Right renal cortex interstitium (tissue), 3 donors: ENCODE measurements at regions not wholly inside any gene's neighbourhood (a gene's known extent, or its start where the extent isn't known, plus 50 kb on each side); places are given as distances from the start of the nearest gene placed in this dataset.

ENCODE experiments used
- DNase-seq, 3 donors: peaks; one replicate each; pipeline ENCODE4 v3.0.0-alpha.2; 2013; ENCODE audit warnings: low read depth in 3 of 3, low spot score in 2 of 3

DNA sequence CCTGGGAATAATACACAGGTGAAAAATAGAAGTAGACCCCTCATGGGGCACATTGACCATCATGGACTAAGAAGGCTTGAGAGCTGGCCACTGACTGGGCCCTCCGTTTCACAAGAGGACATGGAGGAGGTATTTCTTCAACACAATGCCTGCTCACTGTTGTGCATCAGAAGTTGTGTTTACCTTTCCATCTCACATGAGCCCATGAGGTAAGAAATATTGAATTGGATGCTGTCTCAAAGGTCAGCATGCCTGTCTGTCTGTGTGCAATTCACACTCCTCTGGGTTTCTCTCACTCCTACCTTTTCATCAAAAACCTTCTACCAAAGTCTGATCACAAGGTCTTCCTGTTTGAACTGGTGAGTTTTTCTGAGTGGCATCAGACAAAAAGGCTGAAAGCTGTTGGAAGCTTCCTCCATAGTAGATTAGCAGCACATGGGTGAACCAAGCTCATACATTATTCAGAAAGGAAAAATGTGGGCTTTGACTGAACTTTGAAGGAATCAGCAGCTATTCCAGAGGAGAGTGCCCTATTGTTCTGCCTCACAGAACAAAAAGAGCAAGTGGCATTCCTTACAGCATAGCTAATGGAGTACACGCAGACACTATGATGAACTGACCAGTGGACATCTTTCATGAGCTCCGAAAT is 143.2 kb upstream of the RND3 start:
- no peak for DNase-seq

DNA sequence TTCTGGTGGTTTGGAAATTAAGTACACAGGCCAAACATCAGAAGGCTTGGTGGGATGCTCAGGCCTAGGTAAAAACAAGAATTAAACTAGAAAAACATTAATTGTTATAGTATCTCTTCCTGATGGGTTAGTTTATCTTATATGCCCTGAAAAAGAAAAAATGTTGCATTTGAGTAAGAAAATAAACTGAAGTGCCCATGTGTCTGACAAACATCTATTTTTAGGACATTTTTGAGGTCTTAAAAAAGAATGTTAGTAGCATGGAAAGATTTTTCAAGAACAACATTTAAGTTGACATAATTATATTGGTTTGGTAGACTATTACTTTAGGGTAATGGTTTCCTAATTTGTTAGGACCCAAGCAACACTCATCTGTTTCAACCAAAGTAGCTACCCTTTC is 140.1 kb upstream of the RND3 start:
- DNase-seq = no peak

DNA sequence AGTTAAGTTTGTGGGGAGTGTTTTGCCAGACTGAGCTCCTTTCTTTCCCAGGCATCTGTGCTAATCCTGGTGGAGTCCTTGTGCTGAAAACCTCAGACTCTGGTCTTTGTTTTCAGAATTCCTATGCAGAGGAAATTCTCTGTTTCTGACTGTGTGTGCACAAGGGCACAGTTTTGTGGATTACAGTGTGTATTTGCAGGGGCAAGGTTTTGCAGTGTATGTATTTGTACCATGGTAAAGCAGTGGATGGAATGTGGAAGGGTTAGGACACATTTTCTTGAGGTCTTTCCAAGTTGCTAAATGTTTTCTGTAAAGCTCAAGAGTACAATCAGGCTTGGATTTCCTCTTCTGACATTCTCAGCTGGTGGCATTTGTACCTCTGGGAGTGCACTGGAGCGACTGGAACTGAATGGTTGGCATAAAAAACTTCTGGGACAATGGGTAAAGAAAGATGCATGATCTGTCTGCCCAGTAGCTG is 139.5 kb upstream of the RND3 start:
- no peak for DNase-seq

DNA sequence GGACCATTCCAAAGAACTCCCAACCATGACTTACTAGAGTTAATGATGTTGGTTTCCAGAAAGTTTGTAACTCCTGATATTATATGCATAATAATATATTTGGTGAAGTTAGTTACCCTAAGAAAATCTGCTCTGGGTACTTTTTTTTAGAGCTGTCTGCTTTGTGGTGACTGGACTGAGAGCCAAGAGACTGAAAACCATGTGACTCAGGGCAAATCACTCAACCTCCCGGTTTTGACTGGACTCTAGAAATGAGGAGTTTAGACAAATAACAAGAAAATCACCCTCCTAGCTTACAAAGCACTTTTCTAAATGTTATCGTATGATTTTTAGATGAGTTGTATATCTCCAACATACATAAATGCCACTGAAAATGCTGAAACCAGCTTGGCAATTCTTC is 138.3 kb upstream of the RND3 start:
- DNase-seq = no peak

DNA sequence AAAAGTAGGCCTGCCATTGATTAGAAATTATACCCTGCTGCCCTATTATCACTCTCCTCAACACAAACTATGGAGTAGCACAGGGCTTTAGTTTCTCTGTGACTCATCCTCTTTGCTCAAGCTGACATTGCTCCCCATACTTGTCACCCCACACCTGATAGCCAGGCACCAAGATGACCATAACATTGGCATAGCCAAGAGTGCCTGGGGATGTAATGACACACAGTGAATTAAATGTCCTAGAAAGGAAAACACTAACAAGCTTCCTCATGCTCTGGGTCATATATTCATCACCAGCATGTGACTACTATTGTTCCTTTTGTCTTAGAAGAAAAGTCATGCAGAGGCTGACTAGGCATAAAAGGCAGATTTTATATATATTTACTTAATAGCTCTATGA is 137.8 kb upstream of the RND3 start:
- no peak for DNase-seq

DNA sequence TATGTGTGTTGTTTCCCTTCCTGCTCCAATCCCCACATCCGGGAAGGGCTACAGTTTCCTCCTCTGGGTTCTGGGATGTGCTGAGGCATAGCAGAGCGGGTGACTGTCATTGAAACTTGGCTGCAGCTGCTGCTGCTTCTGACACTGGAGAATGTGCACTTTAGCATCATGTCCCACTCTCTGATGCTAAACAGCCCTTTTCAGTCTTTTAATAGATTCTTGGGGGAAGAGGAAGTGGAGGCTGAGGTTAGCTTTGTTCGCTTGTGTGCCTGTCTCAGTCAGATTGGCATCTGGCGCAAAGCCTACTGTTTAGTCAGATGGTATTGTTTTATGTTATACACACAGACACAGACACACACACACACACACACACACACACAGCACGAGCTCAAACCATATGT is 136.5 kb upstream of the RND3 start:
- peak in 1 of 3 donors; percentile 13 for DNase-seq

DNA sequence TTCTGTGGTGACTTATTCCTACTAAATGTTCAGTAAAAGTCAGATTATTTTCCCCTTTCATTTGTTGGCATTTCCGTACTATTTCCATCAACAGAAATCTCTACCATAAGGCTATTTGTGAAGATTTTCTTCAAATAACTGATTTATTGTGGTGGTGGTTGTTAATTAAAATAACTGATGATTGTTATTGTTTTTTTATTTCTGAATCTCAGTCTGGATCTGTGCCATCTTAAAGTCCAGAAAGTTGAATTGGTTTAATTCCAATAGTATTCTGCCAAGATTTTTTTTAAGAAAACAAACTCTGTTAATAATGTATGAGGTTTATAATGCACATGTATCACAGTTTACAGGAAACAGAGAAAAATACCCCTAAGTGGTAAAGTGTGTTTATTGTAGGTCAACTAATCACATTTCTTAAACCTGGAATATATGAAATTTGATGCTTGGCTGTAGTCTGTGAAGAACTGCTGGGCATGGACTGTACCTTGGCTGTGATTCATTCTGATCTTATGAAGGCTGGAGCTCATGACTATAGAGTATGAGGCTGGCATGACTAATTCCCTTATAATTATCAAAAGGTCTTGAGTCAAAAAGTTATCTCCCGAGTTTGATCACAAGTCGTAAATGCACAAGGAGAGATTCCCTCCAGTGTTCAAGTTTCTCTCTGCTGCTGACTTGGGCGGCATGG is 134.2 kb upstream of the RND3 start:
- DNase-seq = no peak

DNA sequence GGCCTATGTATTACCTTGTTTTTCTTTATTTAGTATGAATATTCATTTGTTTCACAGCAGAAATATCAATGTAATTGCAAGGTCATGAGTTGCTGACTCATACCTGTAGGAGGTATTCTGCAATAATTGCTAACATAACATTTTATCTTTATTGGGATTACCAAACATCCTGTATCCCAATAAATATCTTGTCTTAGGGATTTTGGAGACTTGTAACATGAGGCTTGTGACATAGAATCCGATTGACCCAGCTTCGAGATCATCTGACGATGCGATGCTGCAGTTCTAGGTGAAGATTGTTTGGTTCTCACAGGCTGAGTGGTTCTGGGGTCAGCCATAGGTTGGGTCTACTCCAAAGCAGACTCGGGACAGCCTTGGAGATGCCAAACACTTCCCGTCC is 133.4 kb upstream of the RND3 start:
- no peak for DNase-seq

DNA sequence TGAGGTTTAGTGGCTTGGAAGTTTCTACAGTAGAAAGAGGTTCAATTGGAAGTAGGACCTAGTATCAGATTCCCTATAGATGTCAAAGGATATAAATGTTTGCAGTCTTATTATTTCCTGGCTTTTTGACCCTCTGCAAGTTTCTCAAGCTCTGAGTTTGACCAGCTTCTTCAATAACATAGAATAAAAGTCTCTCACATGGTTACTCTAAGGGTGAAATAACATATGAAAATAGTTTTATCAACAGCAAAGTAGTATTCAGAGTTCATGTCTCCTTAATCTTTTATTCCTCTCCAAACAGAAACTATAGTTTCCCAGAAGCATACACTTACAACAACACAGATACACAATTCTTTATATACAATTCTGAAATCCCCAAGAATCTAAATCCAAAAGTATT is 132.9 kb upstream of the RND3 start:
- no peak for DNase-seq

DNA sequence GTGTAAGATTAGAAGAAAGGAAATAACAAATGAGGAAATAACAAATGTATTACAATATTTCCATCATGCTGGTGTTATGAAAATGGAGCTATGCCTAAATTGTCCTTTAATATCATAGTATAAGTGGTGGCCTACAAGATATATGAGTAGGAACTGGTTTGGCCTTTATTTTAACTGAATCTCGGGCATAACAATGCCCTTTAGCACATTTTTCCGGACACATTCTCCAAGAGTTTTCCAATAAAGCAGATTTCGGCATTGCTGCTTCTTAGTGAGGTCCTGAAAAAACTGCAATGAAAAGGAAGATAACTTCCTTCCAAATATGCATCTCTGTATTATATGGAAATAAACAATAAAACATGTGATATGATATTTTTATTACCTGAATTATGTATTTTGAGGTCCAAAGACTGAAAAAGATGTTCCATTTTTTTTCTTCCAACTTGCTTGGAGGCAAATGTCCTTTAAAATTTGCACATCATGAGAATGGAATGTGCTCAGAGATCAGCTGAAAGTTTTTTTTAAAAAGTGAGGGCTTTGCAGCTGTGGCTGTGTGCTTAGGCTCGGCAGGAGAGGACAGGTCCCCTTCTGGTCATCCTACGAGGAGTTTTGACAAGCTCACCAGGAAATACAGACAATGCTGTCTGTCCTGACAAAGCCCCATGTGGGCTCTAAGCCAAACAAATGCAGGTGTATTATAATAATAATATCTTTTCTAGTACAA is 132.3 kb upstream of the RND3 start:
- no peak for DNase-seq

DNA sequence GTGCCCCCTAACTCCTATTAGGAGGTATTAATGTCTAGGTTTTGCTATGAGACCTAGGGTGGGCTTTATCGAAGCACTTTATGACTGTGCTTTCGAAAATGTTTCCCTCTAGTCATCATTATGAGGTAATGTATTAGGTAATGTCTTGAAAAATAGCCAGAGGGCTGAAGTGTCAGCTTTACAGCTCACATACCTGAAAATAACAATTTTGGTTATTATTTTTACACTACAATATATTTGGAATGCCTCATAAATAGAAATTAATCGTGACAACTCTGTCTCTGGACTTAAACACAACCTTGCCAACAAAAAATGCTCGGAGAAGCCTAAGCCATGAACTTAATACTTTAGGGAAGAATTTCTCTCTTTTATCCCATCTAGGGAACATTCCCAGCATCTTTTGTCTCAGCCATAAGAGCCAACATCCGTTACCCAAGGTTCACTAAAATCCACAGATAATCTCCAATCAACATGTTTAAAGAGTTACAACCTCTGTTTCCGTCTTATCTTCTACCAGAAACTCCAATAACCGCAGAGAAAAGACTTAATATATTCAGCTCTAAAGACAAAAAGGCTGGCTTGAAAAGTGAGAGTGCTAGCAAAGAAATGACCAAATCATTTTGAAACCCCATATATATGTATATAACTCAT is 130.9 kb upstream of the RND3 start:
- no peak for DNase-seq

DNA sequence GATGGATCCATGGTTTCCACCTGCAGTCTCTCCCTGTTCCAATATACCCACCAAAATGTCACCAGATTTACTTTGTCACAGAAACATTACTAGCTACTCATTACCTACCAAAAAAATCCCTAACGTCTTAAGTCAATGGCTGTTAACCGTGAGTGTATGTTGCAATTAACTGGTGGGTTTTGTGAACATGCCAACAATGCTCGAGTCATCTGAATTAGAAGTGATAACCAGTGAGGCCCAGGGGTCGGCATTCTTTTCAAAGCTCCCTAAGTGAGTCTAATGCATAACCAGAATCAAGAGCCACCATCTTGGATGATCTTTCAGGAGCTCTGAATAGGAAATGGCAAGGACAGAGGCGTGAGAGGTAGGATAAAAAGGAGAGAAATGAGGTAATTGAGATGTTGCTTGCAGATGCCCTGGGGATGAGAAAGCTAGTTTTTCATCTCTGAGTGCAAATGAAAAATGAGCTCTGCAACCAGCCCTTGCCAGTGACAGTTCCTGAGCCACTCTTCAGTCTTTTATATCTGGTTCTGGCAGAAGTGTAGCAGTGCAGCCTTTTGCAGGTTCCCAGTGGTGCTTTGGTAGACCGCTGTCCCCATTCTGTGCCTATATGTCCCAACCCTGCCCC is 130.0 kb upstream of the RND3 start:
- no peak for DNase-seq

DNA sequence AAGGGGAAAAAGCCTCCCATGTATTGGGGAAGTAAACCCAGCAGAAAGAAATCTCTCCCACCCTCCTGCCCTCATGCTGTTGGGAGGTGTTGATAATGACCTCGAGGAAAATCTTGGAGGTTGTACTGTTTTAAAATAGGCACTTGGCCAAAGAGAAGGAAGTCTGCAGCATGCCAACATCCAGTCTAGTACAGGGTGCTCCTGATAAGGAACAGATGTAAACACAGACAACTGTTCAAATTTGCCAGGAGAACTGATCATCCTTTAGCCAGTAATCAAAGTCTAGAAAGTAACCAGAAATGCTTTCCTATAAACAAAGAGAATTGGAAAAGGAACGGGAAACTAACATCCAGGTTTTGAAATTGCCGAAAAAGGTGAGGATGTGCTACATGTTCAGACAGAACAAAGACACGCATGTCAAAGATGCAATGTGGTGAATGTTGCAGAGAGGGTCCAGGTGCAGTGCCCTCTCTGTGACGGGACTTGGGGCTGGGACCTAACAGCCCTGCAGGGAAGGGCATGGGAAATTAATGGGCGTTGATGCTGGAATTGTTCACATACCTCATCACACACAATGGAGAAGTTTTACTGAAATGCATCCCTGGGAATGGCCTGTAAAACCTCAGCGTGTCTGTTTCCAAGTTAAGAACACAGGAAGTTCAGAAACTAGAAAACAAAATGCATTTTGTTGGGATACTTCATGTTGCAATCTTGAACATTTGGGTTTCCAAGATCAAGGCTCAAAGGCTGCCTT is 125.7 kb upstream of the RND3 start:
- DNase-seq = no peak

DNA sequence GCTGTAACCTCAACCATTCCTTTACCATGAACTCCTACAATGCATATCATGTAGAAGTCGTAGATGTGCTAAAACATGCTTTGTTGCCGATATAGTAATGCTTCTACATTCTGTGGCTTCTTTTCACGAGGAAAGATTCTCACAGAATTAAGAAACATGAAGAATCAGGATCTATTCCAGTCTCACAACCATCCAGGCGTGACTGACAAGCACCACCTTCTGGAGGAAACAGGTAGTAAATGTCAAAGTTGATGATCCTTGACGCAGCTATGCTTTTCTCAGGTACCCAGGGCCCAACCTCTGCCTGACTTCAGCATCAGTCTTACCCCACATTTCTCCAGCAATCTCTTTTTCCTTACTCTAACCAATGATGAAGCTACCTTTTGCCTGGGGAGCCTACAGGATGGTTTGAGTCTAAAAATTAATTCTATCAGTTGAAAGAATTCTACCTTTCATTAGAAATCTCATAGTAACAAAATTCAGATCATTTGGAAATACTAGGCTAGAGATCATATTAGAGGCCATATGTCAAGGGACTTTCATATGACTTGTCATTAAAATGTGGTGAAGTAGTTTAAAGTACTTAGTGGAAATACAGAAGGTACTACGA is 123.3 kb upstream of the RND3 start:
- no peak for DNase-seq

DNA sequence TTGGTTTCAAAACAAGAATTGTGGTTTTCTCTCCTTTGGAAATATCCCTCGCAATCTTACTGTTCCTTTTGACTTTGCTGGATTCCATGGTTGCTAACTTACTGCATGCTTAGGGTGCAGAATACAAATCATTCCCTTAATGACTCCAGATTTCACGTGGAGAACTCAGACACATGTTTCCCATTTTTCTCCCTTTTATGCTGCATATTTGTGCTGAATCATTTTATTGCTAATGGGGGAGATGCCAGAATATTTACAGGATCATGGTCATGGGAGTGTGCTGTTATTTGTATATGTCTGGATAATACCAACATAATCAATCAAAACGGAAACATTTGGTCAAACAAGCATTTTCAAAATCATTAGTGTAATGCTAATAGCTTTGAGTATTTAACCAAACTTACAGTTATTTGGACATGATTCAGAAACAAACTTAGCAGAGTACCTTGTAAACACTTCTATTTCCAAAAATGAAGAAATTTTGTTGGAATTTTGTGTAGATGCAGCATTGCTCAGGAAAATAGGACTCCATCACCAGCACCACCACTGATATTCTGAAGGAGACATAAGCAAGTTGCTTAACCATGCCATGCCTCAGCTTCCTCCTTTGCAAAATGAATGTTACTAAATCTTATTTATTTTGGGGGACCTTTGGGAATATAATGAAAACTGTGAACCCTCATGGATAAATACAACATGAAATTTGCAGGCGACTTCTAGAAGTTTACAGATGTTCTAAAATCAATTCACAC is 122.5 kb upstream of the RND3 start:
- DNase-seq = no peak

DNA sequence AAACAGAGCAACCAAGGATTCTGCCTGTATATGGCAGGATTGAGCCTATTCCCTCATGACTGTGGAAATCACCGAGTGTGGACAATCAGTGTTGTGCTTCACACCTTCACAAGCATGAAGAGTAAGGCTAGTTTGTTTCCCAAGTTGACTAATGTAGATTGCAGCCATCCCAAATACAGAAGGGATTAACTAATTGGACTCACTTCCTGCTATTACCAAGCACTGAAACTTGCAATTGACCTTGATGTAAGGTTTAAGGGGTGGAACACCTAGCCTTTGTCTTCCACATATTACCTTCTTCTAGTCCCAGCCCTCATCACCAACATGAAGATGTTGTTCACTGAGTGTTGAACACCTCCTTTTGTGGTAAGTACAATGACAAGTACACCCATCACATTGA is 120.9 kb upstream of the RND3 start:
- DNase-seq = no peak

DNA sequence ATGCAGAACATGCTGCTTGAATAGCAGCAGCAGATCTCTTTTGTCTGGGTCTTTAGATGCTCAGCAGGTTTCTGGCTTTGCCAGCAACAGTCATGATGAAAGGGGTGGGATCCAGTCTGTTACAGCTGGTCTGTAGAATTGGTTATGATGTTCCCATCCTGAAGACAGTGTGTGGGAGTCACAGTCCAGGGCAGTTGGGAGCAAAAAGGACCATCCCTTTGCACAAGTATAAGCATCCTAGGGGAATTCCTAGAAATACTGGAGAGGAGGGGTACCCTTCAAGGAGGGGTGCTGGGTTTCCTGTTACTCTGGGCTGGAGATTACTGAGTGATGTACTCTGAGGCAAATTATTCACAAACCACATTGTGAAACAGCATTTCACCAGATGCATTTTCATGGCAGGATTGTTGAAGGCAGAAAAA is 119.9 kb upstream of the RND3 start:
- DNase-seq = no peak

DNA sequence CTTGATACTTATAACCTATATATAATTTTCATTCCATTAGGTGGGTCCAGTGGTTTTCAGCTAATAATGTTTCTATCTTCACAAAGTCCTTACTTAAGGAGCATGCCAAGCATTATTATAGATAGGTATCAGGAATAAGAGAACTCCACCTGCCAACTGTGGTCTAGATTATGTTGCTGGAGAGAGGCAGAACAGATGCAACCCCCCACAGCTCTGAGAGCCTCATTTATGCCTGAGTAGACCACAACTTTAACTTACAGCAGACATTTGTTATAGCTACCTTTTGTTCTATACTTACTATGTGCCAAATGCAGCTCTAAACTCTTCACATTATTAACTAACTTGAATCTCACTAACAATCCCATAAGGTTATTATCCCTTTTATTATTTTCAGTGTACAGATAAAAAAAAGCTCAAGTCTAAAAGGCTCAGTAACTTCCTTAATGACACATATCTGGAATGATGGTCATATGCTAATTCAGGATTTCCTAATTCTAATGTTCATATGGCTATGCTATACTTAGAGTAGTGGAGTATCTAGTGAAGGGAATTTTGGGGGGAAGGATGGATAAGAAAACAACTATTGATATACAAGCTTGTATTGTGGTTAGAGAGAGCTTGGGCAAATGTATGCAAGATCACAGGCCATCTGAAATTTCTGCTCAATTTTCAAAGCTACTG is 119.1 kb upstream of the RND3 start:
- no peak for DNase-seq

DNA sequence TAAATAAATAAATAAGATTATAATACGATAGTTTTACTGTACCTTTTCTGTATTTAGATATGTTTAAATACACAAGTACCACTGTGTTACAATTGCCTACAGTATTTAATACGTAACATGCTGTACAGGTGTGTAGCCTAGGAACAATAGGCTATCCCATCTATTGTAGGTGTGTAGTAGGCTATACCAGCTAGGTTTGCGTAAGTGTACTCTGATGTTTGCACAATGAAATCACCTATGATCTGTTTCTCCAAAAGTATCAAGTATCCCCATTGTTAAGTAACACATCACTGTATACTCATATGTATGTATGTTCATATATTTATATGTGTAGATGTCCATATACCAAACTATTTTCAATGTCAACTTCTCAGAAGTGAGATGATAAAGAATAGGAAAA is 118.2 kb upstream of the RND3 start:
- DNase-seq = no peak
